A673 (cell line): ENCODE measurements at regions not wholly inside any gene's neighbourhood (a gene's known extent, or its start where the extent isn't known, plus 50 kb on each side); places are given as distances from the start of the nearest gene placed in this dataset.

ENCODE experiments used
- BruUV-seq: library from RNA; stranded (reverse); fragments of 400-500 nt; replicated peaks from 2 replicates; lab custom pipeline; 2021; lab: Mats Ljungman, UMichigan
- CTCF ChIA-PET: fragments of 300-600 bp; sonication (Branson Sonifier 250); formaldehyde crosslinking; loops from one replicate; lab custom pipeline; 2022; ENCODE audit warnings: antibody characterized with exemption; lab: Charles Lee
- POLR2A ChIA-PET: fragments of 300-600 bp; sonication (Branson Sonifier 250); formaldehyde crosslinking; loops from one replicate; lab custom pipeline; 2022; ENCODE audit warnings: antibody characterized with exemption; ENCODE audit not compliant: low non-redundant PET; lab: Charles Lee
- DNase-seq: peaks from one replicate; pipeline ENCODE4 v3.0.0-alpha.2; 2015; ENCODE audit warnings: low spot score
- H3K27ac ChIP-seq: fragments of 200-600 bp; sonication (generic); 2 replicates; pipeline ENCODE4 v1.5.1; 2016; ENCODE audit warnings: mixed run types, low read depth, mild to moderate bottlenecking, mixed read lengths, antibody characterized with exemption, low read length; ENCODE audit not compliant: poor library complexity, severe bottlenecking
- H3K27me3 ChIP-seq: fragments of 200-600 bp; sonication (generic); replicated peaks from 2 replicates; pipeline ENCODE4 v1.6.1; 2017; ENCODE audit warnings: mixed run types, low read depth, mild to moderate bottlenecking, mixed read lengths, antibody characterized with exemption, low read length; ENCODE audit not compliant: insufficient read depth, poor library complexity
- H3K36me3 ChIP-seq: fragments of 200-600 bp; sonication (generic); 2 replicates; pipeline ENCODE4 v1.6.1; 2016; ENCODE audit warnings: mixed run types, mild to moderate bottlenecking, mixed read lengths, antibody characterized with exemption, low read length; ENCODE audit not compliant: insufficient read depth, poor library complexity, severe bottlenecking
- H3K4me1 ChIP-seq: fragments of 200-600 bp; sonication (generic); 2 replicates; pipeline ENCODE4 v1.6.1; 2017; ENCODE audit warnings: mixed run types, mild to moderate bottlenecking, mixed read lengths, antibody characterized with exemption, low read length; ENCODE audit not compliant: insufficient read depth, poor library complexity, severe bottlenecking
- H3K4me3 ChIP-seq: fragments of 200-600 bp; sonication (generic); 2 replicates; pipeline ENCODE4 v1.5.1; 2016; ENCODE audit warnings: low read depth, mixed run types, mild to moderate bottlenecking, mixed read lengths, low read length; ENCODE audit not compliant: poor library complexity, severe bottlenecking
- H3K9me3 ChIP-seq: fragments of 200-600 bp; sonication (generic); 2 replicates; pipeline ENCODE4 v1.6.1; 2016; ENCODE audit warnings: mixed run types, low read depth, mild to moderate bottlenecking, mixed read lengths, antibody characterized with exemption, low read length; ENCODE audit not compliant: poor library complexity, severe bottlenecking
- CTCF ChIP-seq: fragments of 300-800, 200-600 bp; sonication (generic); conservative IDR thresholded peaks from 2 replicates; pipeline ENCODE4 v1.5.1; 2017; ENCODE audit warnings: low read depth, mild to moderate bottlenecking, antibody characterized with exemption, low read length, moderate library complexity, mixed read lengths
- EZH2 ChIP-seq: fragments of 200-600 bp; sonication (generic); IDR thresholded peaks from 2 replicates; pipeline ENCODE4 v1.6.1; 2017; ENCODE audit warnings: borderline replicate concordance, low read depth, mild to moderate bottlenecking, mixed read lengths, antibody characterized with exemption, low read length; ENCODE audit not compliant: poor library complexity, severe bottlenecking
- intact Hi-C: fragments of 100-400 bp; cut with micrococcal nuclease; formaldehyde crosslinking; loops from one replicate; pipeline ENCODE4 v1.10.0; 2022; ENCODE audit not compliant: unreplicated experiment

GRCh38 chr18:39225373-39225772, 1659.8 kb upstream of the CELF4 start:
- no TSS peak for BruUV-seq
- intact Hi-C loops, result no loop called here
- Histone ChIP-seq H3K4me3 (no peak overlapping the region), H3K27ac (no peak overlapping the region), H3K27me3 (no peaks in the 10 kb centered on the region), H3K4me1 (no peaks in the 10 kb centered on the region), H3K9me3 (no peaks in the 10 kb centered on the region), H3K36me3 (no peaks in the 10 kb centered on the region)
- POLR2A ChIA-PET, result no interaction called here
- TF ChIP-seq EZH2, result no peak
- TF ChIP-seq CTCF, result no peak
- no peak for DNase-seq
- CTCF ChIA-PET, result no interaction called here

GRCh38 chr18:39223283-39223682, 1657.7 kb upstream of the CELF4 start:
- BruUV-seq, result no TSS peak
- Histone ChIP-seq H3K27me3 (no peaks in the 10 kb centered on the region), H3K36me3 (no peaks in the 10 kb centered on the region), H3K4me1 (no peaks in the 10 kb centered on the region), H3K27ac (no peak overlapping the region), H3K4me3 (no peak overlapping the region), H3K9me3 (no peaks in the 10 kb centered on the region)
- TF ChIP-seq EZH2 (no peak), CTCF (no peak)
- intact Hi-C loops, result no loop called here
- ChIA-PET POLR2A (no interaction called here), CTCF (no interaction called here)
- DNase-seq, result no peak

GRCh38 chr18:39215920-39216319, 1650.3 kb upstream of the CELF4 start:
- no peaks in the 10 kb centered on the region for H3K9me3 ChIP-seq
- no peak overlapping the region for H3K27ac ChIP-seq
- no peak for TF ChIP-seq CTCF
- no peak for TF ChIP-seq EZH2
- no peaks in the 10 kb centered on the region for H3K36me3 ChIP-seq
- POLR2A ChIA-PET, result no interaction called here
- H3K4me3 ChIP-seq, result no peak overlapping the region
- no peak for DNase-seq
- no peaks in the 10 kb centered on the region for H3K27me3 ChIP-seq
- no TSS peak for BruUV-seq
- intact Hi-C loops, result no loop called here
- CTCF ChIA-PET, result no interaction called here
- H3K4me1 ChIP-seq, result no peaks in the 10 kb centered on the region
